ENCODE measurements at regions not wholly inside any gene's neighbourhood (a gene's known extent, or its start where the extent isn't known, plus 50 kb on each side); places are given as distances from the start of the nearest gene placed in this dataset.
"Not testable (repeated sequence)": the region's sequence is repeated elsewhere in the genome, so short reads cannot be mapped to it uniquely, and the experiment has no call there.

DNA sequence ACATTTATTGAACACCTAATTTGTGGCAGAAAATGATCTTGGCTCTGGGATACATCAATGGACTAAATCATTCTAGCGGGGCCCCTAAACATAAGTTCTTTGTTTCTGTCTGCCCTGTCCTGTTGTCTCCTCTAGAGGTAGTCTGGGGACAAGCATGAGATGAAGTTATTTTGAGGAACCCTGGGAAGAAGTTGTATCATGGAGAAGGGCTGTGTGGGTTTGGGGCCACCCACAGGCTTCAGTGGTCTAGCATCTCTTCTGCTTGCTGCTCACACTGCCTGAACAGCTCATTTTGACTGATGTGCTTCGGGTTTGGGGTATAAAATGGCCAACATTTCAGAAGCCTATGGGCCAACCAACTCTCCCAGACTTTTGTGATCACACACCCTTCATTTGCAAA is 50.3 kb upstream of the OSBPL11 start:
- DNase-seq (ENCODE audit: low read depth) = no peak

DNA sequence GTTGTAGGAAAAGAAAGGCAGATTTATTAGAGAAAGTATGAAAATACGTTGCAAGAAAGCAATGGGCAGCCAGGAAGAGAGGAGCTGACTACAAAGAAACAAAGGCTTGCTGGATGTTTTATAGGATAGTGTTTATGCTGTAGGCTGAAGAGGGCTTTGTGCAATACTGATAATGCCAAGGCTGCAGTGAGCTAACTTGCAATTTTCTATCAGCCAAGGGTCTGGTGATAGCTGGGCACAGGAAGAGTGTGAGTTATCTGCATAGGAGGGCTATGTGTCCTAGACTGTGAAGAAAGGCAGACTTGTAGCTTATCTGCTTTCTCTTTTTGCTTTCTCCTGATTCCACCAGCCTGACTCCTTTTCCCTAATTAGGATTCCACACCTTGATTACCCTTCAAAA is 51.3 kb upstream of the OSBPL11 start:
- no peak for DNase-seq (ENCODE audit: low read depth)

DNA sequence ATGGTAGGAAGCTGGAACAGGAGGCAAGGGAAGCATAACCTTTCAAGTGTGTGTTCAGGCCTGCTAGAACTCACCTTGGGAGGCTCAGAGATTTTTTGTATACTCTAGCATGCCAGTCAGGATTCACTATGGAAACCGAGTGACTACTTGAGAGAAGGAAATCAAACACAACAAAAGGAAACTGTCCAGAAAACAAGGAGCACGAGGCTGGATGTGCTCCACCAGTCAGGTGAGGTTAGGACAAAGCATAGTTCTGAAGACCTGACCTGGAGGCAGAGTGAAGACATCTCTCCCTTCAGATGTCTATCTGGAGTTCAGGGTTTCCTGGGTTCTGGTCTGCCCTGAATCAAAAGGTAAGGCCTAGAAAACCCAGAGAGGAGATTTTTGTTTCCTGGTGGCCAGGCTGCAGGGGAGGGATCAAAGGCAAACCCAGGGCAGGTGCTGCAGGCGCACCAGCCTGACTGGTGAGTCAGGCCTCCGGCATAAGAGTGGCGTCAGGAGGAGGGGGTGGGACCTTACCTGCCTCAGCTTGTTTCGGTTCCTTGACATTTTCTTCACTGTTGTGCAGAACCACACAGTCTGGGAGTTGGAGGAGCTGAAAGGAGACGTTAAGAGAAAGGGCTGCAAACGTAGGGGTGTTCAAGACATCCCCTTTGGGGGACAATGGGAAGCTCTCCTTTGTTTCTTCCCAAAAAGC is 52.2 kb upstream of the OSBPL11 start:
- no peak for DNase-seq (ENCODE audit: low read depth)

DNA sequence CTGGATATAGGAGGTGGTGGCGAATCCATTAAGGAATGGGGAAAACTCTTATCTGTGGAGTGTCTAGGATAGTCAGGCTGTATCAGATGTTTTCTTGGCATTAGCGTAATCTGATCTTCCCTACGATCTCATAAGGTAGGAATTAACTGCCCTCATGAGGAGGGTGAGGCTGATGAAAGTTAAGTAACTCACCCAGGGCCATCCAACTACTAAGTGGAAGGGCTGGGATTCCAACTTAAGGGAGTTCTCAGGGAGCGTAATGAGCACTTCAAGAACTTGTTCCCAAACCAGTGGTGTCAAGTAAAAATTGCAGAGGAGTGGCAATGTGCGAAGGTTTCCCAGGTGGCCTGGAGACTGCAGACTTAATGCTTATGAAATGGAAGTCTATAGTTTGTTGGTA is 55.9 kb upstream of the OSBPL11 start:
- DNase-seq (ENCODE audit: low read depth) = no peak

GRCh38 chr3:125652349-125652748 is 57.1 kb upstream of the OSBPL11 start:
- DNase-seq (ENCODE audit: low read depth) = no peak

- no peak for DNase-seq (ENCODE audit: low read depth)
These were observed 59.2 kb upstream of the OSBPL11 start for GRCh38 chr3:125654526-125654925.

- no peak for DNase-seq (ENCODE audit: low read depth)
These were observed 67.4 kb upstream of the OSBPL11 start for GRCh38 chr3:125662675-125663074.

DNA sequence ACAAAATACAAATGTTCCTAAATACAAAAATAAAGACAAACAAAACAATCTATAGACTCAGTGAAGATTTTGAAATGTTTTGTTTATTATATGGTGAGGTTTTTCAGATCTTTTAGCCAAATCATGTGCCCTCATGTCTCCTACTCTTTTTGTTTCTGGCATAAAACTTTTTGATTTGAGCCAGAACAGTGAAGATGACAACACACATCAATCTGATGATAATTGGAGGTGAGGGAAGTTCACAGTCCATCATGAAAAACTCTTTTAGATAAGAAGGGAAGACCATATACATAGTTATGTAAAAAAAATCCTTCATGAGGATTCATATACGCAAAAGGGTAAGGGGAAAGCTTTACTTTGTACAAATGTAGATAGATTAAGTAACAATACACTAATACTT is 75.1 kb upstream of the OSBPL11 start:
- no peak for DNase-seq (ENCODE audit: low read depth)

DNA sequence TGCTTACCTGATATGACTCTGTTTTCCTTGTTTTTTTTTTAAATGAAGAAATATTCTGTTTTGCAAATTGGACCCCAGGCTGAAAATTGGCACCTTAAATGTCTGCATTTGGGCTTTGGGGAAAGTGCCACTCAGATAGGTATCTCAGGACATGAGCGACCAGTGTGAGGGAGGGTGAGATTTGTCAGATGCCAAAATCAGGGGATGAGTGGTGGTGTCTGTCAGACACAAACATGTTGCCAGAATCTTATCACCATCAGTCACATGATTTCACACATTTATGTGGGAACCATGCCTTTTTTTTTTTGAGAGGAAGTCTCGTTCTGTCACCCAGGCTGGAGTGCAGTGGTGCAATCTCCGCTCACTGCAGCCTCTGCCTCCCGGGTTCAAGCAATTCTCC is 75.6 kb upstream of the OSBPL11 start:
- DNase-seq (ENCODE audit: low read depth) = no peak

DNA sequence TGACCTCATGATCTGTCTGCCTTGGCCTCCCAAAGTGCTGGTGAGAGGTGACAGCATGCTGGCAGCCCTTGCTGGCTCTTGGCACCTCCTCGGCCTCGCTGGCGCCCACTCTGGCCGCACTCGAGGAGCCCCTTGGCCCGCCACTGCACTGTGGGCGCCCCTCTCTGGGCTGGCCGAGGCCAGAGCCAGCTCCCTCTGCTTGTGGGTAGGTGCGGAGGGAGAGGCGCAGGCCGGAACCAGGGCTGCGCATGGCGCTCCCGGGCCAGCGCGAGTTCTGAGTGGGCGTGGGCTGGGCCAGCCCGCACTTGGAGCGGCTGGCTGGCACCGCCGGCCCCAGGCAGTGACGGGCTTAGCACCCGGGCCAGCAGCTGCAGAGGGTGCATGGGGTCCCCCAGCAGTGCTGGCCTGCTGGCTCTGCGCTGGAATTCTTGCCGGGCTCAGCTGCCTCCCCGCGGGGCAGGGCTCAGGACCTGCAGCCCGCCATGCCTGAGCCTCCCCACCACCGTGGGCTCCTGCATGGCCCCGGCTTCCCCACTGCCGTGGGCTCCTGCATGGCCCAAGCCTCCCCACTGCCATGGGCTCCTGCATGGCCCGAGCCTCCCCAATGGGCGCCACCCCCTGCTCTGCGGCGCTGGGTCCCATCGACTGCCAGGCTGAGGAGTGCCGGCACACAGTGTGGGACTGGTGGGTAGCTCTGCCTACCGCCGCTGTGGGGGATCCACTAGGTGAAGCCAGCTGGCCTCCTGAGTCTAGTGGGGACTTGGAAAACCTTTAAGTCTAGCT is 76.4 kb upstream of the OSBPL11 start:
- DNase-seq (ENCODE audit: low read depth) = no peak

- no peak for DNase-seq (ENCODE audit: low read depth)
These were observed 80.5 kb upstream of the OSBPL11 start for GRCh38 chr3:125675791-125676190.

DNA sequence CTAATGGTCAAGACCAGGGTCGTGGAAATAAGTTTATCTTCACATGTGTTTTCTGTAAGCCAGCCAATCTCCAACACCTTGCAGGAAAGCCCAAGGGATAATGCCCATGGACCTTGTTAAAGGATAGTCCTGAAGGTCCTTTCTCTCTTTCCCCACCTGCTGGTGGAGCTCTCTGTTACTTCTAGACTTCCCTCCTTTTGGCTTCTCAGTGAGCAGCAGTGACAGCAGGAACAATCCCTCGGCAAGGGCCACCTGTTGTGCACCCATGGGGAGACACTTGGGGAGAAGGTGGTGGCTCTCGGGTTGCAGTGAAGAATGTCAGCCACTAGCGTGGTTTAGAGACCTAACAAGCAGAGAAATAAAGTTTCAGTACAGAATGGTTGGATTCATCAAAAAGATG is 84.0 kb upstream of the OSBPL11 start:
- DNase-seq (ENCODE audit: low read depth) = no peak

DNA sequence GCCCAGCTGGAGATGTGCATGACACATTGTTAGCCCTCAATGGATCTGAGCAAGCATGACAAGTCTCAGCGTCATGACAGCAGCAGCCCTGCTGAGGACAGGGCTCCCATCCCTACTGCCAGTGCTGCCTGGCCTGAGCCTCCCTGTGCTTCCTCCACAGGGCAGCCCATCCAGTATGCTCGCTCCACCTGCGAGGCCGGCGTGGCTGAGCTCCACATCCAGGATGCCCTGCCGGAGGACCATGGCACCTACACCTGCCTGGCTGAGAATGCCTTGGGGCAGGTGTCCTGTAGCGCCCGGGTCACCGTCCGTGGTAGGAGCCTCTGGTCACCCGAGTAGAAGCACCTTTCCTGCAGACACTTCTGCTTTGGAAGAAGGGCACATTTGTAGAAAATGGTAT is 85.8 kb upstream of the OSBPL11 start:
- DNase-seq (ENCODE audit: low read depth) = no peak

DNA sequence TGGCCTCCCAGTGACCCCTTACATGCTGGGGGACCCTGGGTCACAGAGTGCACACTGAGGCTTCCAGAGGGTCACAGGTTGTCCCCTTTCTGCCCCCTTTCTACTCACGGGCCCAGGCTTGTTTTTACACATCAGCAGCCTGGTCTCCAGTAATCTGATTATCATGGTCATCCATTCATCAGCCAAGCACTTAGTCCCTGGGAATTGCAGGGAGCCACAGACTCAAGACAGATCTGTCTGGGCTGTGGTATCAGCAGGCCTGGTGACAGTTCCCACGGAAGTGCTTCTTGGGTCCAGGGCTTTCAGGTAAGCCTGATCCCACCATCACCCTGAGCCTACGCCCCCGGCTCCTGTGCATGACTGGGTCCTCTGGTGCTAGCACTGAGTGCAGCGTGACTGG is 86.6 kb upstream of the OSBPL11 start:
- not testable (repeated sequence) for DNase-seq (ENCODE audit: low read depth)

- DNase-seq (ENCODE audit: low read depth) = not testable (repeated sequence)
These were observed 87.3 kb upstream of the OSBPL11 start for GRCh38 chr3:125682610-125683009.

DNA sequence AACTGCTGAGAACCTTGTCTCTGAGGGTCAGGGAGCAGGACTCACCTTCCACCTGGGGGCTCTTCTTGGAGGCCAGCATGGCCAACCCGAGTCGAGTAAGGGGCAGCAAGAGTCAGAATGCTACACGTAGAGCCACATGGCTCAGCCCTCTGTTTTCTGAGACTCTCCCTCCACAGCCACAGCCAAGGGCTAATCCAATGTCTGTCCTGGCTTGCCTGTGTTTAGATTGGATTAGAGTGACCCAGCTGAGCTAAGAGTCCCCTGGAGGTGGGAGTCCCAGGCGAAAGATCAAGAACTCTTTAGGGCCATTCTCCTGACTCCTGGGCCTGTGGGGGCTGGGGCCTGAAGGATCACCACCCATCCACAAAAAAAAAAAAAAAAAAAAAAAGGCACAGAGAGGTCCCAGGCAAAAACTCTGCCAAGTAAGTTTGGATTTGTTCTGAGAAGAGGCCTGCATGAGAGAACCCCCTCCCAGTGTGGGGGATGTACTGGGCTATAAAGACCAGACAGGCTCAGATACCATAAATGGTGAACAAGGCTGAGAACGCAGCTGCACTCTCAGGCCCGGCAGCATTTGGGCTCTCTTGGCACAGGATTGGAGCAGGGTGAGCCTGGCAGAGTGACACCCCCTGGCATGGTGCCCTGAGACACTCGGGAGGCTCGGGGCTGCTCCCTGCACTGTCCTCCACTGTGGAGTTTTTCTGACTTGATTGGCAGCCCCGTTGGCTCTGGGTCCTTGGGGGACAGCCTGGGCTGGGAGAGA is 88.0 kb upstream of the OSBPL11 start:
- DNase-seq (ENCODE audit: low read depth) = no peak

GRCh38 chr3:125684199-125684598 is 88.9 kb upstream of the OSBPL11 start:
- DNase-seq (ENCODE audit: low read depth) = no peak

DNA sequence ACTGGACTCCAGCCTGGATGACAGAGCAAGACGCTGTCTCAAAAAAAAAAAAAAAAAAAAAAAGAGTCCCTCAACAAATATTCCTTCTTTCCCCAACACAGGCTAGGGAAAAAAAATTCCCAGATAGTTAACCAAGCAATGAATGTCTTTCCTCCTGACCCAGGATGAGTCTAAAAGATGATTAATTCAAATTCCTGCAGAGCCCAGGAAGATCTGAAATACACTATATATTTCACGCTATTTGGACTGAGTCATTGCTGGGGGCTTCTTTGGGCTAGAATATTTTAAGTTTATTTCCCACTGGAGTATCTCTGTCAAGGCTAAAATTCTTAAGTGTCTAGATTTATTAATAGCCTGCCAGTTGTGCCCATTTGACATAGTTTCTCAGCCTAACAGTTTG is 90.4 kb upstream of the OSBPL11 start:
- not testable (repeated sequence) for DNase-seq (ENCODE audit: low read depth)

DNA sequence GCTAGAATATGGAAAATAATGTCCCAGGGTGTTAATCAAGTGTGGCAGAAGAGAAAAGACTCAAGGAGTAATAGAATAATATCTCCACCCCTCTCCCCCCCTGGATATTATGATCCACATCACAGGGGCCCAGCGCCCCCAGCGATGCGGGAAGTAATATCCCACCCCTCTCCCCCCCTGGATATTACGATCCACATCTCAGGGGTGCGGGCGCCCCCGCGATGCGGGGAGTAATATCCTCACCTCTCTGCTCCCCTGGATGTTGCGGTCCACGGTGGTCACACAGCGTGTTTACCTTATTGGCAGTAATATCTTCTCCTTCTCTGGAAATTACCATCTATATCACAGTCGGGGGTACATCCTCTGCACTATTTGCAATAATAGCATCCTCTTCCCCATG is 97.1 kb upstream of the OSBPL11 start:
- DNase-seq (ENCODE audit: low read depth) = no peak

DNA sequence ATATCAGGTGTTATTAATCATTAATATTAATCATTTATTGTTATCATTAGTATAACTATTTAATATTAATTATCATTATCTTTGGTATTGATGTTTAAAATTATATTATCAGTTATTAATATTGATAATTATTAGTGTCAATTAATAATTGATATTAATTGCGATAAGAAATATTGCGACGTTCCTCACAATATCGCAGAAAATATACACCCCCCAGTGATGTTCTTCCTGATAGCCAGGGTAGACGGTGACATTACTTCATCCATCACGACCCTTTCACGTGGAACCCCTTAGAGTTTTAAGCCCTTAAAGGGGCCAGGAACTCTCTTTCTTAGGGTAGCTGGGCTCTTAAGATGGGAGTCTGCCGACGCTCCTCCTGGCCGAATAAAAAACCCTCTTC is 98.6 kb upstream of the OSBPL11 start:
- DNase-seq (ENCODE audit: low read depth) = no peak

DNA sequence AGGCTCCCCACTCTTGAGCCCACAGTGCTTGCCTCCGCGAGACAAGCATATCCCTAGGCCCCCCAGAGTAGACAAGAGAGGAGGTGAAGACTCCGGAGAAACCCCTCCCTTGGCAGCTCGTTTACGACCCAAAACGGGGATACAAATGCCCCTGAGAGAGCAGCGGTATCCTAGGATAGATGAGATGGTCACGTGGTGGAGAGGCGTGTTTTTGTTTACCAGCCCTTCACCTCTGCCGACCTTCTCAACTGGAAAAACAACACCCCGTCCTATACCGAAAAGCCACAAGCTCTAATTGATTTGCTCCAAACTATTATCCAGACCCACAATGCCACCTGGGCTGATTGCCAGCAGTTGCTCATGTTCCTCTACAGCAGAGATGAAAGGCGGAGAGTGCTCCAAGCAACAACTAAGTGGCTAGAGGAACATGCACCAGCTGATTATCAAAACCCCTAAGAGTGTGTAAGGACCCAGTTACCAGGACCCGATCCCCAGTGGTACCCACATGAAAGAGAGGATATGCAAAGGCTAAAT is 99.5 kb upstream of the OSBPL11 start:
- no peak for DNase-seq (ENCODE audit: low read depth)

GRCh38 chr3:125695688-125696087 is 100.4 kb upstream of the OSBPL11 start:
- no peak for DNase-seq (ENCODE audit: low read depth)

DNA sequence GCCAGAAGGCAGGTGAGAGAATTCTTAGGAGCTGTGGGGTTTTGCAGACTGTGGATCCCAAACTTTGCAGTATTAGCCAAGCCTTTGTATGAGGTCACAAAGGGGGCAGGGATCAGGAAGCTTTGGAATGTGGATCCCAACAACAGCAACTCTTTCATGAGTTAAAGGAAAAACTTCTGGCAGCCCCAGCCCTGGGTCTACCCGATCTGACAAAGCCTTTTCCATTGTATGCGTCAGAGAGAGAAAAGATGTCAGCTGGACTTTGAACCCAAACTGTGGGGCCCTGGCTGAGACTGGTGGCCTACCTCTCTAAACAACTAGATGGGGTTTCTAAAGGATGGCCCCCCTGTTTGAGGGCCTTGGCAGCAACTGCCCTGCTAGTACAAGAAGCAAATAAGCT is 101.8 kb upstream of the OSBPL11 start:
- DNase-seq (ENCODE audit: low read depth) = not testable (repeated sequence)

Measured in stimulated activated CD8-positive, alpha-beta memory T cell treated with anti-CD3 and anti-CD28 coated beads, Interleukin-7, amount 100 ng/mL, for 24 hours (primary cell).